HG02623 (cell line): ENCODE measurements at regions not wholly inside any gene's neighbourhood (a gene's known extent, or its start where the extent isn't known, plus 50 kb on each side); places are given as distances from the start of the nearest gene placed in this dataset.
"Not testable (repeated sequence)": the region's sequence is repeated elsewhere in the genome, so short reads cannot be mapped to it uniquely, and the experiment has no call there.

Source experiments
- ATAC-seq: cut with Tn5 transposase; IDR thresholded peaks from one replicate; pipeline ENCODE4 v1.9.1; 2021; ENCODE audit warnings: moderate library complexity; ENCODE audit not compliant: unreplicated experiment

- not testable (repeated sequence) for ATAC-seq
These were observed 78.8 kb upstream of the UMPS start for GRCh38 chr3:124651416-124651815.

DNA sequence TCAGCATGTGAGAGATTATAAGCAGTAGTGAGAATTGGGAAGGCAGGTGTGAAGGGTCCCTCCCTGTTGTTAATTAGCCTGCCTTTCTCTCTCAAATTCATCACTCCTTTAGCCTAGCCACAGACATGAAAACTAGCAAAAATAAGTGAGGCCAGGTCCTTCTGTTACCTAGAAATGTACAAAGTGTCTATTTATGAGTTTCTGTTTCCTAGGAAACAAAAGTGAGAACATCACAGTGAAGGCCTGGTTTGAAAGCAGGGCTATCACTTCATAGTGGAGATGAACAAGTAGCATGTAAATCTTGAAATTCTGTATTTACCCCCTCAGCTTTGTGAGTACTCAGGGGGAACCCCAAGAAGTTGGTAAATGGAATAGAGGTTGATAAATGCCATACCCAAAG is 78.2 kb upstream of the UMPS start:
- ATAC-seq = no peak

DNA sequence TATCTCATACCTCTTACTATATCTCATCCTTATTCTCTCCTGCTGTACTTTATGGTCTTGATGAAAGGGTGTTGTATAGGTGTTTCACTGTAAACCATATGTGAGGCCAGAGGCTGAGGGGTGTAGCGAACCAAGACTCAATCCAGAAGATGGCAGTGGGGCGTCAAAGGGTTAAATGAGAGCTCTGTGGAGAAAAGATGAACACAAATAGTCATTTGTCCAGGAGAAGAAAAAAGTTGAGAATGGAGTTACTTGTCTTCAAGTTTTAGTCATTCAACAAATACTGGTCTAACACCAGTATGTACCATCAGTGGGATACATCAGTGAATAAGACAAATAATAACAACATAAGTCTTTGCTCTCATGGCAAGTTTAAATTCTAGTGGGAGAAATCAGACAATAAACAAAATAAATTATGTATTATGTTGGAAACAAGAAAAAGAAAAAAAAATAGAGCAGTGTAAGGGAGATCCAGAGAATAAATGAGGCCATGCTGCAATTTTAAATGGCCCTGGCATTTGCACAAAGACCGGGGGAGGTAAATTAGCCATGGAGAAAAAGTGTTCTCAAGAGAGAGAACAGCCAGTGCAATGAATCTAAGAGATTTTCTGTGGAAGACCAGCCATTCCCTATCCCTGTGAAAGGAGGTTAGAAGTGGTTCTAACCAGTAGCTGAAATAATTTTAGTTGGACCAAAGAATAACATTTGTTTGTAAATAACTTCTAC is 77.0 kb upstream of the UMPS start:
- ATAC-seq = no peak

GRCh38 chr3:124653797-124654469 is 76.3 kb upstream of the UMPS start:
- ATAC-seq = no peak

DNA sequence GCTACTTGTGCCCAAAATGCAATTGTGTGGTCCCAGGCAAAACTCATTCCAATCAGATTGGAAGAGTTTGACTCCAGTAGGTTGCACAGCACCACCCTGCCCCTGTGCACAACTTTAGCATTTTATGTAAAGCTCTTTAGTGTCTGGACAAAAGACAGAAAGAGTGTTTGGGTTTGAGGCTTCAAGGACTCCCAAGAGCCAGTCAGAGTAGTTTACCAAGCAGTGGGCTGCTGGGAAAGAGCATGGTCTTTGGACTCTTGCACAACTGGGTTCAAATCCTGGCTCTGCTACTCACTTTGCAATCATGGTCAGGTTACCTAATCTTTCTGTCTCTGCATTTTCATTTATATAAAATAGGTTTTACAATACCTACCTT is 75.8 kb upstream of the UMPS start:
- no peak for ATAC-seq

DNA sequence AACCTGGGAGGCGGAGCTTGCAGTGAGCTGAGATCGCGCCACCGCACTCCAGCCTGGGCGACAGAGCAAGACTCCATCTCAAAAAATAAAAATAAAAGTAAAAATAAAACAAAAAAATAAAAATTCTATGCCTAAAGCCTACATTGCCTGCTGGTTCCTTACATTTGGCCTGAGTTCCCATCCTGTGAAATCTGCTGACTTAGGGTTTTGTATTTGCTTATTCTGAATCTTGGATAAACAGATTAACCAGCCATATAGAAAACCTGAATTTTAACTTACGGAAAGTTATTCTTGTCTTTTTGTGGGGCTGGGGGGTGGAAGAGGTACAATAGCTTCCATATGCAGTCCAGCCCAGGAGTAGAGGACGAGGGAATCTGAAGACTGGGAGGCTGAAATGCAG is 73.7 kb upstream of the UMPS start:
- ATAC-seq = no peak

GRCh38 chr3:124657138-124657537 is 73.1 kb upstream of the UMPS start:
- no peak for ATAC-seq

- ATAC-seq = no peak
These were observed 72.0 kb upstream of the UMPS start for GRCh38 chr3:124658270-124658669.

DNA sequence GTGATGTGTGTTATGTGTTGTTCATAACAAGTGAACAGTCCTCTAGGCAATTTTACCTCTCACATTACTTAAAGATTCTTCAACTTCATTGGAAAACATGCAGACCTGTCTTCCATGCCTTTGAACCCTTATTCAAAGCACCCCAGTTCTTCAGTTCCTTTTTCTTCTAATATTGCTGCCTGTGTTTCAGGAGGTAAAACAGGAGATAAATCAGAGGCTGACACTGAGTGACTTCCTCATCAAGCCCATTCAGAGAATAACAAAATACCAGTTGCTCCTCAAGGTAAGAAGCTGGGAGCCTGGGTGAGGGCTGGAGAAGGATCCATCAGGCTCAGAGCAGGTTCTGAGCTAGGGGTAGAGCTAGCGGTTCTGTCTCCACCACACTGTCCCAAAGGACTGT is 71.1 kb upstream of the UMPS start:
- no peak for ATAC-seq

- ATAC-seq = no peak
These were observed 69.7 kb upstream of the UMPS start for GRCh38 chr3:124660599-124660998.

DNA sequence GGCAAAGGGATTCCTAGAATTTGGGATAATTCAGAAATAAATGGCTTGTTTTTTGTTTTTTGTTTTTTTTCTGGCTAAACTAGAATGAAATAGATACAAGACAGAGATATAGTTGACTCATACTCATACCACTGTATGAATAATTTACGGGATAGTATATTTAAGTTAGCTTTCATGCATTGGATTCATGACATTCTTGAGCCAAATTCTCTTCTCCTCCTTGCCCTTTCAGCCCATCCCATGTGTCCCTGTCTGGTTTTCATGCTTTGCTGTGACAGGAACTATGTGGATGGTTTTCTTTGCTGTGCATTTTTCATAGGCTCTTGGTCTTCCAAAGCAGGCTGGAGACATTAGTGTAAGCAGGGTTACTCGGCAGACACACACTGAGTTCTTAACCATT is 66.6 kb upstream of the UMPS start:
- ATAC-seq = no peak

DNA sequence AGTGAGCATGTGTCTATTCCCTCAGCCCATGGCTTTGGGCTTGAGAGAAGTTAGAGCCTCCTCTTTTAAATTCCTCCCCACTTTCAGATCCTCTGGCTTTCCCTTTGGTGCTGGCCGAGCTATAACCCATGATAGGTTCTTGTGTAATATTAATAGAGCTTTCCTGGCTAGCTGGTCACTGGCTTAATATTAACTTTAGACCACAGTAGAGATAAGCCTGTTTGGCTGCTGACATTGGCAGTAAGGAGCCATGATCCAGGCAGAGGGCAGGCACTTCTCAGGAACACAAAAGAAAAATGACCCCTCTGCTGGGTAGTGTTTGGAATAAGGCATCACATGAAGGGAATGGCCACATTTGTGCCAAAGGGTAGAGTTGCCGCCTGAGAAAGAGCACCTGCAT is 65.4 kb upstream of the UMPS start:
- ATAC-seq = no peak

GRCh38 chr3:124666067-124666466 is 64.2 kb upstream of the UMPS start:
- ATAC-seq = no peak

GRCh38 chr3:124669470-124669869 is 60.8 kb upstream of the UMPS start:
- ATAC-seq = no peak

DNA sequence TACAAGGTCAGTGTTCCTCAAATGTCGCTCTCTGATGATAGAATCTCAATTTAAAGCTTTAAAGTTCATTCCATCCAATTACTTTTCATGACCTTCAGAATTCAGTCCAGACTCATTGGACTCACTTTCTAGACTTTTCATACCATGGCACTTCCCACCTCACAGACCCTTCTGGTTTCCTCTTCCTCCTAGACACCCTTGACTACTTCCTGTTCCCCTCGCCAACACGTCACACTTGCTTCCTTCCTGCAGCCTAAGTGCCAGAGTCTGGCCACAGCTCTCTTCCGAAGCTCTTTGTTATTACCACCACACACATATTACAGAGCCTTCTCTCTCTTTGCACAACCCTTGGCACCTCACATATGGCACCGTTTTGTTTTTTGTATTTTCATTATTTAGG is 59.1 kb upstream of the UMPS start:
- no peak for ATAC-seq

- no peak for ATAC-seq
These were observed 55.9 kb upstream of the UMPS start for GRCh38 chr3:124674336-124674735.

GRCh38 chr3:124676236-124676635 is 54.0 kb upstream of the UMPS start:
- ATAC-seq = no peak

GRCh38 chr3:124679048-124679638 is 51.1 kb upstream of the UMPS start:
- ATAC-seq = no peak
